ENCODE measurements at regions not wholly inside any gene's neighbourhood (a gene's known extent, or its start where the extent isn't known, plus 50 kb on each side); places are given as distances from the start of the nearest gene placed in this dataset.

DNA sequence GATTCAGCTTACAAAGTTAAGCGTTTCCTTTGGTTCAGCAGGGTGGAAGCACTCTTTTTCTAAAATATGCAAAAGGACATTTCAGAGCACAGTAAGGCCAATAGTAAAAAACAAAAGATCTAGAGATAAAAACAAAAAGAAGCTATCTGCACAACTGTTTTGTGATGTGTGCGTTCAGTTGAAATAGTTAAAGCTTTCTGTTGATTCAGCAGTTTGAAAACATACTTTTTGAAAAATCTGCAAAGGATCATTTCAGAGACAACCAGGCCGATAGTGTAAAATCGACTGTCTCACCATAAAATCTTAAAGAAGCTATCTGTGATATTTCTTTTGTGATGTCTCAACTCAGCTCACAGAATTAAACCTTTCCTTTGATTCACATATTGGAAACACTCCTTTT is 300.0 kb upstream of the ALG10B start:
- no peaks in the 10 kb centered on the region for H3K27me3 Mint-ChIP-seq (ENCODE audit: low read depth)
- no peaks in the 10 kb centered on the region for H3K4me1 Mint-ChIP-seq (ENCODE audit: low read depth)
- H3K27ac Mint-ChIP-seq (ENCODE audit: unreplicated experiment): no peak overlapping the region

DNA sequence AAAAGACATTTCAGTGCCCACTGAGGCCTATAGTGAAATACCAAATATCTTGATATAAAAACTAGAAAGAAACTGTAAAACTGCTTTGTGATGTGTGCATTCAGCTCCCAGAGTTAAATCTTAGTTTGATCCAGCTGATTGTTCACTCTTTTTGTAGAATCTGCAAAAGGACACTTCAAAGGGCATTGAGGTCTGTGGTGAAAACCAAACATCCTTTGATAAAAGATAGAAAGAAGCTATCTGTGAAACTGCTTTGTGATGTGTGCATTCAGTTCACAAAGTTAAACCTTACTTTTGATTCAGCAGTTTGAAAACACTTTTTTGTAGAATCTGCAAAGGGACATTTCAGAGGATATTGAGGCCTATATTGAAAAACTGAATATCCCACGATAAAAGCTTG is 290.7 kb upstream of the ALG10B start:
- TF ChIP-seq, protein P1, sequence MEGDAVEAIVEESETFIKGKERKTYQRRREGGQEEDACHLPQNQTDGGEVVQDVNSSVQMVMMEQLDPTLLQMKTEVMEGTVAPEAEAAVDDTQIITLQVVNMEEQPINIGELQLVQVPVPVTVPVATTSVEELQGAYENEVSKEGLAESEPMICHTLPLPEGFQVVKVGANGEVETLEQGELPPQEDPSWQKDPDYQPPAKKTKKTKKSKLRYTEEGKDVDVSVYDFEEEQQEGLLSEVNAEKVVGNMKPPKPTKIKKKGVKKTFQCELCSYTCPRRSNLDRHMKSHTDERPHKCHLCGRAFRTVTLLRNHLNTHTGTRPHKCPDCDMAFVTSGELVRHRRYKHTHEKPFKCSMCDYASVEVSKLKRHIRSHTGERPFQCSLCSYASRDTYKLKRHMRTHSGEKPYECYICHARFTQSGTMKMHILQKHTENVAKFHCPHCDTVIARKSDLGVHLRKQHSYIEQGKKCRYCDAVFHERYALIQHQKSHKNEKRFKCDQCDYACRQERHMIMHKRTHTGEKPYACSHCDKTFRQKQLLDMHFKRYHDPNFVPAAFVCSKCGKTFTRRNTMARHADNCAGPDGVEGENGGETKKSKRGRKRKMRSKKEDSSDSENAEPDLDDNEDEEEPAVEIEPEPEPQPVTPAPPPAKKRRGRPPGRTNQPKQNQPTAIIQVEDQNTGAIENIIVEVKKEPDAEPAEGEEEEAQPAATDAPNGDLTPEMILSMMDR (IDR thresholded peaks at IDR 0.05): no peak
- Mint-ChIP-seq H3K4me3 (ENCODE audit: unreplicated experiment) (no peak overlapping the region), H3K36me3 (ENCODE audit: low read depth) (peaks cover 1% of the 10 kb centered on the region), H3K27ac (ENCODE audit: unreplicated experiment) (no peak overlapping the region), H3K4me1 (ENCODE audit: low read depth) (no peaks in the 10 kb centered on the region), H3K27me3 (ENCODE audit: low read depth) (no peaks in the 10 kb centered on the region), H3K9me3 (ENCODE audit: low read depth) (peaks cover 73% of the 10 kb centered on the region)
- no peak for DNase-seq (ENCODE audit: low spot score)

More for the DNA sequence above, 300.0 kb upstream of the ALG10B start:
- Mint-ChIP-seq H3K4me3 (ENCODE audit: unreplicated experiment) (no peak overlapping the region), H3K36me3 (ENCODE audit: low read depth) (no peaks in the 10 kb centered on the region), H3K9me3 (ENCODE audit: low read depth) (peaks cover 62% of the 10 kb centered on the region)
- DNase-seq (ENCODE audit: low spot score): no peak
- TF ChIP-seq, protein P1 (IDR thresholded peaks at IDR 0.05): no peak

DNA sequence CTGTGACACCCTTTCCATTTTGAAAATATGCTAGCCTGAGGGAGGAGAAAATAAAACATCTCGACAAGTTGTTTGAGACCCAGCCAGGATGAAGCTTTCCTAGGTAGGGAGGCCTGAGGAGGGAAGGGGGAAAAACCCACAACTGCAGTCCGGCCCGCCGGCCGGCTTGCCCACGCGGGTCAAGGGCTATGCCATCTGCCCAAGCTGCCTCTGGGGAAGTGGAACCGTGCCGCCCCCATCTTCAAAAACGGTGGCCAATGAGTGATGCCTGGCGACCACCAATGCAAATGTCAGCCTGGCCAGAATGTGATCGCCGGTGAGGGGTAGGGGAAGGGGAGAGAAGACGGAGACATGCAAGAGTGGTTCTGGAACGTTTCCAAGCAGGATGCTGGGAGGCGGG is 263.5 kb upstream of the ALG10B start:
- Mint-ChIP-seq H3K9me3 (ENCODE audit: low read depth) (peaks cover 59% of the 10 kb centered on the region), H3K4me3 (ENCODE audit: unreplicated experiment) (no peak overlapping the region), H3K4me1 (ENCODE audit: low read depth) (no peaks in the 10 kb centered on the region), H3K27me3 (ENCODE audit: low read depth) (no peaks in the 10 kb centered on the region), H3K27ac (ENCODE audit: unreplicated experiment) (no peak overlapping the region), H3K36me3 (ENCODE audit: low read depth) (peaks cover 2% of the 10 kb centered on the region)
- TF ChIP-seq, protein P1 (IDR thresholded peaks at IDR 0.05): no peak
- DNase-seq (ENCODE audit: low spot score): no peak

DNA sequence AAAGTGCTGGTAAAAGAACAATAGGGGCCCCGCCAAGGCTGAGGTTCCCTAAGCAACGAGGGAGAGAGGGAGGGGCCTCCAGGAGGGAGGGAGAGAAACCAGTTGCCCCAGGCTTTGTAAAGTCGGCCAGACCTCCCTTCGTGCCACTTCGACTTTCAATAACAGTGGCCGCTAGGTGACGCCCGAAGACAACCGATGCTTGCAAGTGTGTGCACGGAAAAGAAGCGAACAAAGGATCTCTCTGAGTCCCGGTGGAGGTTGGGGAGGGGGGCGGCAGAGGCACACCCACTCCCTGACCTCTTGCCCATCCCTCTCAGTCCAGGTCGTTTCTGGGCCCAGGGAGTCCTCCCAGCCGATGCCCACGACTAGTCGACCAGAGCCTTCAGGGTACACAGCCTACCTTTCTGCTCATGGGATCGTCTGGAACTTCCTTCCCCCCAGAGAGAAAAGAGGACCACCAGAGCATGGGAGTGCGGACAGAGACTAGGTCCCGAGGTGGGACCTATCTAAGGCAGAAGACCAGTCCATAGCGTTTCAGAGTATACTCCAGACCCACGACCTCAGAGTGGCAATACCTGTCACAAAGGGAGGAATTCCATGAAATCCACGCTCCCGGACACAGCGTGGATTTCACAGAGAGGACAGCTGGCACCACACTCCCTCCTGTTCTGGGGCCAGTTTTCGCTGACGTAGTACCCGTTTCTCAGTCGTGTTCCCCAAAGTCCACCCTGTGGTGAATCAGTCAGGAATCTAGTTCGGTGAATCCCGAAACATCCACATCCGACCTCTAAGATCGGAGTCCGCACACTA is 262.7 kb upstream of the ALG10B start:
- Mint-ChIP-seq H3K4me1 (ENCODE audit: low read depth) (no peaks in the 10 kb centered on the region), H3K9me3 (ENCODE audit: low read depth) (peaks cover 54% of the 10 kb centered on the region), H3K4me3 (ENCODE audit: unreplicated experiment) (no peak overlapping the region), H3K36me3 (ENCODE audit: low read depth) (peaks cover 2% of the 10 kb centered on the region), H3K27me3 (ENCODE audit: low read depth) (no peaks in the 10 kb centered on the region), H3K27ac (ENCODE audit: unreplicated experiment) (no peak overlapping the region)
- TF ChIP-seq, protein P1 (IDR thresholded peaks at IDR 0.05): no peak
- no peak for DNase-seq (ENCODE audit: low spot score)

DNA sequence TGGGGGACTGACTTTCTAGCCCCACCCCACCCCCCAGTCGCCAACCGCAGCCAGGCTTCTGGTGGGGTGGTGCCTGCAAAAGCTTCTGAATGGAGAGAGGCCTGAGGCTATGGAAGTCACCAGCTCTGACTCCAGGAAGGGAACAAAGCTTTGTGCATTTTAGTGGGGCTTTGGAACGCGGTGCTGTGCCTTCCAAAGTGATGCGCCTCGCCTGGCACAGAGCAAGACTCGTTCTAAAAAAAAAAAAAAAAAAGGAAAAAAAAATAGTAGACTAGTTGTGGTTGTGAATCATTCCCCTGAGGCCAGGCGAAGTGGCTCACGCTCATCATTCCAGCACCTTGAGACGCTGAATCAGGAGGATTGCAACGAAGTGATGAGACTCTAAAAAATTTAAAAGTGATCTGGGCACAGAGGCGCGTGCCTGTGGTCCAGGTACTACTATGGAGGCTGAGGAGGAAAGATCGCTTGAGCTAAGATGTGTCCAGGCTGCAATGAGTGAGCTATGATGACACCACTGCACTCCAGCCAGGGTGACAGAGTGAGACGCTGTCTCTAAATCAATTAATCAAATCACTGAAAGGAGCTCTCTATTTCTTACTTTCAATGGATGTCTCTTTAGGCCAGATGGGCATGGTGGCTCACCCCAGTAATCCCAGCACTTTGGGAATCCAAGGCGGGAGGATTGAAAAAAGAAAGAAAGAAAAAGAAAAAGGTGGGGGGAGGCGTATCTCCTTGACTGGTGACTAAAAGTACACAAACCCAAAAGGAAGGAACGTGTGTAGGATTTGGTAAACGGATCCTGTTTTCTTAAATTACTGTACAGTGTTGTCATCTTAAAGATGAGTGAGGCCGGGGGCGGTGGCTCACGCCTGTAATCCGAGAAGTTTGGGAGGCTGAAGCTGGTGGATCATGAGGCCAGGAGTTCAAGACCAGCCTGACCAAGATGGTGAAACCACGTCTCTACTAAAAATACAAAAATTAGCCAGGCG is 259.6 kb upstream of the ALG10B start:
- Mint-ChIP-seq H3K36me3 (ENCODE audit: low read depth) (peaks cover 2% of the 10 kb centered on the region), H3K27ac (ENCODE audit: unreplicated experiment) (no peak overlapping the region), H3K27me3 (ENCODE audit: low read depth) (no peaks in the 10 kb centered on the region), H3K4me3 (ENCODE audit: unreplicated experiment) (no peak overlapping the region), H3K4me1 (ENCODE audit: low read depth) (no peaks in the 10 kb centered on the region), H3K9me3 (ENCODE audit: low read depth) (peaks cover 48% of the 10 kb centered on the region)
- TF ChIP-seq, protein P1 (IDR thresholded peaks at IDR 0.05): no peak
- DNase-seq (ENCODE audit: low spot score): no peak

Data from chondrocyte (in vitro differentiated cells).